ENCODE measurements at regions not wholly inside any gene's neighbourhood (a gene's known extent, or its start where the extent isn't known, plus 50 kb on each side); places are given as distances from the start of the nearest gene placed in this dataset.

GRCh38 chr3:194867270-194867983 lies 181.7 kb downstream of the FAM43A start:
- Histone ChIP-seq H3K9me3 (ENCODE audit: insufficient read depth, low read length) (peaks cover 10% of the 10 kb centered on the region), H3K4me3 (ENCODE audit: insufficient read length, low read depth) (no peak overlapping the region), H3K27me3 (ENCODE audit: insufficient read depth, insufficient read length) (no peaks in the 10 kb centered on the region), H3K9ac (ENCODE audit: insufficient read length, low read depth) (no peak overlapping the region), H3K4me1 (ENCODE audit: insufficient read depth, insufficient read length) (peaks cover 19% of the 10 kb centered on the region), H3K36me3 (ENCODE audit: insufficient read depth, insufficient read length, low read length) (no peaks in the 10 kb centered on the region)
- DNase-seq (ENCODE audit: low read depth, low spot score): no peak
- TF ChIP-seq SUZ12 (IDR thresholded peaks at IDR 0.05; ENCODE audit: extremely low read depth, insufficient read depth, insufficient read length) (no peak), YY1 (IDR thresholded peaks at IDR 0.05; ENCODE audit: insufficient read depth, insufficient read length) (no peak), ZNF274 (IDR thresholded peaks at IDR 0.05; ENCODE audit: low read depth, low read length) (no peak)

DNA sequence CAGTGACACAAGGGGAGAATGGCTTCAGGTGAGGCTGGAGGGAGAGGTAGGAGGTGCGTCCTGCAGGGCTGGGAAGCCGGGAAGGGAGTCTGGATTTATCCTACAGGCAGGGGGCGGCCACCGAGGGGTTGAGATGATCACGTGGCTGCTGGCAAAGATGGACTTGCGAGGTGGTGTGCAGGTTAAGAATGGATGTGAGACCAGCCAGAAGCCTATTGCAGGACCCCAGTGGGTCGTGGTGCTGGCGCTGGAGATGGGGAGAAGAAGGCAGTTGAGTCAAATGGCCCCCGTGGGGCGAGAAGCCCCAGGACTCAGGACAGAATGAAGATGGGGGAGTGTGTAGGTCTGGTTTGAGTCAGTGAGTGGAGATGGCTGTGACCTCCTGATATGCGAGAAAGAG lies 183.1 kb downstream of the FAM43A start:
- no peaks in the 10 kb centered on the region for H3K36me3 ChIP-seq (ENCODE audit: insufficient read depth, insufficient read length, low read length)
- no peak overlapping the region for H3K4me3 ChIP-seq (ENCODE audit: insufficient read length, low read depth)
- no peak for DNase-seq (ENCODE audit: low read depth, low spot score)
- H3K9me3 ChIP-seq (ENCODE audit: insufficient read depth, low read length): peaks cover 10% of the 10 kb centered on the region
- peaks cover 16% of the 10 kb centered on the region for H3K4me1 ChIP-seq (ENCODE audit: insufficient read depth, insufficient read length)
- H3K27me3 ChIP-seq (ENCODE audit: insufficient read depth, insufficient read length): no peaks in the 10 kb centered on the region
- TF ChIP-seq ZNF274 (IDR thresholded peaks at IDR 0.05; ENCODE audit: low read depth, low read length): no peak
- no peak for TF ChIP-seq YY1 (IDR thresholded peaks at IDR 0.05; ENCODE audit: insufficient read depth, insufficient read length)
- no peak for TF ChIP-seq SUZ12 (IDR thresholded peaks at IDR 0.05; ENCODE audit: extremely low read depth, insufficient read depth, insufficient read length)
- no peak overlapping the region for H3K9ac ChIP-seq (ENCODE audit: insufficient read length, low read depth)

DNA sequence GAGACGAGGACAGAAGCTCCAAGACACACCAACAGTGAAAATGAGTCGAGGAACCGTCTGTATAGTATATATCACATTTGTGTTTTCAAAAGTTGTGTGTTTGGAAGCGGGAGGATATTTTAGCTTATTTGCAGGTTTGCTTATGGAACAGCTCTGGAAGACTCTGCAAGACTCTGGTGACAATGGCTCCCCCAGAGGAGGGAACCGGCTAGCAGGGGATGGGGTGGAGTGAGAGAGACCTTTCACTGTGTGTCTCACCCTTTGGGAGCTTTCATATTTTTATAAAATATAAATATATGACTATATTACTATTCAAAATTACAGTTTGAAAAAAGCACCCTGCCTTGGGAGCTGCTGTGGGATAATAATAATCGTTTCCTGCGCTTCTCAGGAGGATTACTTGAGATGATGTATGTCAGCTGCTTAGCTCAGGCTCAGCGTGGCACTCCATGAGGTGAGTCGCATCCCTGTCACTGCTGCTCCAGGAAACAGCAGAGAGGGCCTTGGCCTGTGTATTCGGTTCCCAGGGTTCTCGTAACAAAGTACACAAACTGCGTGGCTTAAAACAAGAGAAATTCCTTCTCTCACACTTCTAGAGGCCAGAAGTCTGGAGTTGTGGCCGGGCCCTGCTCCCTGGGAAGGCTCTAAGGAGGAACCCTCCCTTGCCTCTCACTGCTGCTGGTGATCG lies 183.9 kb downstream of the FAM43A start:
- peaks cover 21% of the 10 kb centered on the region for H3K4me1 ChIP-seq (ENCODE audit: insufficient read depth, insufficient read length)
- DNase-seq (ENCODE audit: low read depth, low spot score): no peak
- no peak overlapping the region for H3K9ac ChIP-seq (ENCODE audit: insufficient read length, low read depth)
- no peak overlapping the region for H3K4me3 ChIP-seq (ENCODE audit: insufficient read length, low read depth)
- H3K9me3 ChIP-seq (ENCODE audit: insufficient read depth, low read length): peaks cover 10% of the 10 kb centered on the region
- H3K36me3 ChIP-seq (ENCODE audit: insufficient read depth, insufficient read length, low read length): no peaks in the 10 kb centered on the region
- no peaks in the 10 kb centered on the region for H3K27me3 ChIP-seq (ENCODE audit: insufficient read depth, insufficient read length)
- TF ChIP-seq YY1 (IDR thresholded peaks at IDR 0.05; ENCODE audit: insufficient read depth, insufficient read length): no peak
- TF ChIP-seq SUZ12 (IDR thresholded peaks at IDR 0.05; ENCODE audit: extremely low read depth, insufficient read depth, insufficient read length): no peak
- TF ChIP-seq ZNF274 (IDR thresholded peaks at IDR 0.05; ENCODE audit: low read depth, low read length): no peak

DNA sequence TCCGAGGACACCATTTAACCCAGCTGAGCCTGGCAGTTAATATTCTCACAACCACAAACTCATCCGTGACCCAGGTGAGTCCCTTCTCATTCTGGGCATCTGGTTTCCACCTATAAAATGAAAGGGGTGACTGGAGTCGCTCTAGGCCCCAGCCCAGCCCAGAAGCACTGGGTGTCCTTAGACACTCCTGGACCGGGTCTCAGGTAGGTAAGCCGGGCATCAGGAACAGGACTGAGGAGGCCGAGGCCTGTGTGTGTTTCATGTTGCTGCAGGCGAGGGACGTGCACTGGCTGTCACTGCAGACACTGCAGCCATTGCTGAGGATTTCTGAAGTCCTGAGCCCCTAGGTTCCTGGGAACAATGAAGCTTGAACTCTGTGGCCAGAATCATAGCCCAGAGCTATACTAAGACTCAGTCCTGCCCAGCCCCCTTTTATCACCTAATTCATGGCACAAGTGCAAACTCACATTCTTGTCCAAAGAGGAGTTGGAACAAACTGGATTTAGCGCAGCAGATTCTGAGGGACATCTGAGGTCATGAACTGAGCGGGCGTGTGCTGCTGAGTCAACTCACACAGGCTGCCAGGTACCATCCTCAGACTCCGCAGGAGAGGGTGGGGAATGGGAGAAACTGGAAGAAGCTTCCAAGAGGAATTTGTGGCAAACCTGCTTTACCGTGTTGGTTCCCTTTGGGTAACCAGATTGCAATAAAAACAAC lies 184.9 kb downstream of the FAM43A start:
- no peak for DNase-seq (ENCODE audit: low read depth, low spot score)
- Histone ChIP-seq H3K27me3 (ENCODE audit: insufficient read depth, insufficient read length) (no peaks in the 10 kb centered on the region), H3K36me3 (ENCODE audit: insufficient read depth, insufficient read length, low read length) (no peaks in the 10 kb centered on the region), H3K4me3 (ENCODE audit: insufficient read length, low read depth) (no peak overlapping the region), H3K4me1 (ENCODE audit: insufficient read depth, insufficient read length) (peaks cover 21% of the 10 kb centered on the region), H3K9me3 (ENCODE audit: insufficient read depth, low read length) (peaks cover 10% of the 10 kb centered on the region), H3K9ac (ENCODE audit: insufficient read length, low read depth) (peak overlapping the region; percentile 6)
- TF ChIP-seq SUZ12 (IDR thresholded peaks at IDR 0.05; ENCODE audit: extremely low read depth, insufficient read depth, insufficient read length) (no peak), ZNF274 (IDR thresholded peaks at IDR 0.05; ENCODE audit: low read depth, low read length) (no peak), YY1 (IDR thresholded peaks at IDR 0.05; ENCODE audit: insufficient read depth, insufficient read length) (no peak)

DNA sequence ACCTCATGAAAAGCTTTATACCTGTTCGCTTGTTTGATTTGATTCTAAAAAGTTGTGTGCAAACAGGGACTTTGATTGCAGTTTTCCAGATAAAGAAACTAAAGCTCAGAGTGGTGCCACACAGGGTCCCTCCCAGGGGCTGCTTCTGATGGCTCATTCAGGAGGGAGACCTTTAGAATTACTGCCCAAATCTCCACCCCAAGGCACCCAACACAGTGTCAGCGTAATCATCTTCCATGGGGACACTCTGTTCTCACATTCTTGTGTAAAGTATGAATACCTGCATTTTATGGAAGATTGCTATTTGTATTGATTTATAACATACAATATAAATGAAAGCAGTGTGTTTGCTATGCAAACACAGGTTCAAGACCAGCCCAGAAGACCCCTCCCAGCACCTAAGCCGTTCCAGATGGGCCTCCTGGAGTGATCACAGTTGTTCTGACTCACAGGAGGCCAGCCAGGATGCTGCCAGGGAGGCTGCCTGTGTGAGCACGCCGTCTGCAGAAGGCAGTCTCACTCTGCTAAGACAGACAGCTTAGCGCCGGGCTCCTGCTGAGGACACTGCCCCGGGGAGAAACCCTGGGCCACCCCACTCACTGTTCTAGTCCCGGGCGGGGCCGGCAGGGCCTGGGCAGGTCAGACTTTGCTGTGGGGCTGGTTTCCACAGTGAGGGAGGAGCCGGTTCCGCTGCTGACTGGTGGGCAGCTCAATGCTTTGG lies 185.6 kb downstream of the FAM43A start:
- H3K4me1 ChIP-seq (ENCODE audit: insufficient read depth, insufficient read length): peaks cover 21% of the 10 kb centered on the region
- no peak for DNase-seq (ENCODE audit: low read depth, low spot score)
- H3K36me3 ChIP-seq (ENCODE audit: insufficient read depth, insufficient read length, low read length): no peaks in the 10 kb centered on the region
- H3K4me3 ChIP-seq (ENCODE audit: insufficient read length, low read depth): peak overlapping the region; percentile 40
- H3K9ac ChIP-seq (ENCODE audit: insufficient read length, low read depth): peak overlapping the region; percentile 87
- no peak for TF ChIP-seq YY1 (IDR thresholded peaks at IDR 0.05; ENCODE audit: insufficient read depth, insufficient read length)
- TF ChIP-seq ZNF274 (IDR thresholded peaks at IDR 0.05; ENCODE audit: low read depth, low read length): no peak
- TF ChIP-seq SUZ12 (IDR thresholded peaks at IDR 0.05; ENCODE audit: extremely low read depth, insufficient read depth, insufficient read length): no peak
- peaks cover 10% of the 10 kb centered on the region for H3K9me3 ChIP-seq (ENCODE audit: insufficient read depth, low read length)
- no peaks in the 10 kb centered on the region for H3K27me3 ChIP-seq (ENCODE audit: insufficient read depth, insufficient read length)

DNA sequence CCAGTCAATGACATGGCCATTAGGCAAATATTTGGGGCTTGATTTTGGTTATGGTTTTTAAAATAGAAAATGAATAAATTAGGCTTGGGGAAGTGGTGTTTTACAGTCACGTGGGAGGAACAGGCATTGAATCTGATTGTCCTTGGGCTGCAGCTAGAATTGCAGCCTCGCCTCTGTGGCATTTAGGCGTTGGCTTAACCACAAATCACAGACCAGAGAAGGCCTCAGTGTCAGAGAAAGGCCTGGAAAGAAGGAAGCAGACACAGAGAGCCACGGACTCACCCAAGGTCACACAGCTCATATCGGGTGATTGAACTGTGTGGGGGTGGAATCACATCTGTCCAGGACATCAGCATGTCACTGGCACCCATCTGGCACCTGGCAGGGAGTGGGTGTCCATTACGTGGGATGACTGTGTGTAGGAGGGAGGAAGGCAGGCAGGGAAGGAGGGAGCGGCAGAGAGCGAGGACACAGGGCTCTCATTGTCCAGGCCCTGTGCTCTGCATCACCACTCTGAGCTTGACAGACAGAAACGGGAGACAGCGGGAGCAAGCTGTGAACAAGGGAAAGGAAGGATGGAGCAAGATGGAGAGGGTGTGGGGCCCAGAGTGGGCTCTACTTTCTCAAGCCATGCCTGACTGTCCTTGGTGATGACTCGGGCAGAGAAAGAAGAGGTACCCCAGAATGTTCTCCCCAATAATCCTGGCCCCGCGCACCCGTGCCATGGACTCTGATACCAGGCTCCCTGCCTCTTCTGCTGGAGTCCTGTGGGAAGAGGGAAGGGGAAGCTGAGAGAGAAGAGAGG lies 186.4 kb downstream of the FAM43A start:
- no peak for DNase-seq (ENCODE audit: low read depth, low spot score)
- Histone ChIP-seq H3K4me3 (ENCODE audit: insufficient read length, low read depth) (peak overlapping the region; percentile 40), H3K27me3 (ENCODE audit: insufficient read depth, insufficient read length) (no peaks in the 10 kb centered on the region), H3K4me1 (ENCODE audit: insufficient read depth, insufficient read length) (peaks cover 21% of the 10 kb centered on the region), H3K9ac (ENCODE audit: insufficient read length, low read depth) (peak overlapping the region; percentile 87), H3K9me3 (ENCODE audit: insufficient read depth, low read length) (peaks cover 10% of the 10 kb centered on the region), H3K36me3 (ENCODE audit: insufficient read depth, insufficient read length, low read length) (no peaks in the 10 kb centered on the region)
- TF ChIP-seq SUZ12 (IDR thresholded peaks at IDR 0.05; ENCODE audit: extremely low read depth, insufficient read depth, insufficient read length) (no peak), ZNF274 (IDR thresholded peaks at IDR 0.05; ENCODE audit: low read depth, low read length) (no peak), YY1 (IDR thresholded peaks at IDR 0.05; ENCODE audit: insufficient read depth, insufficient read length) (no peak)

Measured in NT2/D1 (cell line).